ENCODE measurements at regions not wholly inside any gene's neighbourhood (a gene's known extent, or its start where the extent isn't known, plus 50 kb on each side); places are given as distances from the start of the nearest gene placed in this dataset.

- TF ChIP-seq CTCF (IDR thresholded peaks at IDR 0.05) (no peak), POLR2A (IDR thresholded peaks at IDR 0.05) (no peak)
Measured at GRCh38 chr3:32621466-32621865, 50.8 kb upstream of the DYNC1LI1 start.

All from body of pancreas (tissue), 4 donors.